Ovary (tissue), 3 donors: ENCODE measurements at regions not wholly inside any gene's neighbourhood (a gene's known extent, or its start where the extent isn't known, plus 50 kb on each side); places are given as distances from the start of the nearest gene placed in this dataset.

ENCODE experiments used
- EP300 ChIP-seq: sonication (generic); formaldehyde crosslinking; IDR thresholded peaks from one replicate; pipeline ENCODE4 v1.6.1; 2017; ENCODE audit warnings: antibody characterized with exemption
- TF ChIP-seq, protein P1 (sequence below), 3 donors: fragments of 450-650 bp in 2 of 3; fragments of 200-600 bp in 1 of 3; IDR thresholded peaks; one replicate each; pipeline versions ENCODE4 v1.5.1 to v1.8.0; 2016 to 2022; ENCODE audit warnings: antibody characterized with exemption in 3 of 3, mild to moderate bottlenecking in 1 of 3
- donor health status: DM: no; HTN: no; CAD: no.

DNA sequence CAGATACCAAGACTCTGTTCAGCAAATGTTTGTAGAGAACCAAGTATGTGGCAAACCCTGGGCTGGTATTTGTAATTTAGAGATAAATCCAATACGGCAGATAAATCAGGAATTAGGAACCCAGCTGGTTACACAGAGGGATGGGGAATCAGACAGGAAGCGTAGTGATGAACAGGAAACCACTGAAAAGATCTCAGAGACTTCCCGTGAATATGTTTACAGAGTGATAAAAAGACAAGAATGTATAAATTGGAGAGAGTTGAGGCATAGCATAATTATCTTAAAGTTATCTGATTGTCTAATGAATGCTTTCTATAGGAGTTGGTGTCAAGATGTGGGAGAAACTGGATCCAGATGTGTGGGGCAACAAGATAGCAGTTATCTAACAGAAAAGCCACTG, 246.6 kb upstream of the SMARCA2 start:
- TF ChIP-seq, protein P1, sequence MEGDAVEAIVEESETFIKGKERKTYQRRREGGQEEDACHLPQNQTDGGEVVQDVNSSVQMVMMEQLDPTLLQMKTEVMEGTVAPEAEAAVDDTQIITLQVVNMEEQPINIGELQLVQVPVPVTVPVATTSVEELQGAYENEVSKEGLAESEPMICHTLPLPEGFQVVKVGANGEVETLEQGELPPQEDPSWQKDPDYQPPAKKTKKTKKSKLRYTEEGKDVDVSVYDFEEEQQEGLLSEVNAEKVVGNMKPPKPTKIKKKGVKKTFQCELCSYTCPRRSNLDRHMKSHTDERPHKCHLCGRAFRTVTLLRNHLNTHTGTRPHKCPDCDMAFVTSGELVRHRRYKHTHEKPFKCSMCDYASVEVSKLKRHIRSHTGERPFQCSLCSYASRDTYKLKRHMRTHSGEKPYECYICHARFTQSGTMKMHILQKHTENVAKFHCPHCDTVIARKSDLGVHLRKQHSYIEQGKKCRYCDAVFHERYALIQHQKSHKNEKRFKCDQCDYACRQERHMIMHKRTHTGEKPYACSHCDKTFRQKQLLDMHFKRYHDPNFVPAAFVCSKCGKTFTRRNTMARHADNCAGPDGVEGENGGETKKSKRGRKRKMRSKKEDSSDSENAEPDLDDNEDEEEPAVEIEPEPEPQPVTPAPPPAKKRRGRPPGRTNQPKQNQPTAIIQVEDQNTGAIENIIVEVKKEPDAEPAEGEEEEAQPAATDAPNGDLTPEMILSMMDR (IDR thresholded peaks at IDR 0.05): no peak
- no peak for TF ChIP-seq EP300
